SK-N-MC (cell line): ENCODE measurements at regions not wholly inside any gene's neighbourhood (a gene's known extent, or its start where the extent isn't known, plus 50 kb on each side); places are given as distances from the start of the nearest gene placed in this dataset.

ENCODE experiments used
- FOXP2 ChIP-seq: optimal IDR thresholded peaks from 2 replicates; pipeline ENCODE3; 2011; ENCODE audit warnings: mild to moderate bottlenecking, moderate library complexity; ENCODE audit not compliant: insufficient read depth; ENCODE audit errors: extremely low read length, control extremely low read depth
- POLR2AphosphoS5 ChIP-seq: IDR thresholded peaks from 2 replicates; pipeline ENCODE4 v1.6.1; 2012; ENCODE audit warnings: mild to moderate bottlenecking, low read depth, low read length, borderline replicate concordance

DNA sequence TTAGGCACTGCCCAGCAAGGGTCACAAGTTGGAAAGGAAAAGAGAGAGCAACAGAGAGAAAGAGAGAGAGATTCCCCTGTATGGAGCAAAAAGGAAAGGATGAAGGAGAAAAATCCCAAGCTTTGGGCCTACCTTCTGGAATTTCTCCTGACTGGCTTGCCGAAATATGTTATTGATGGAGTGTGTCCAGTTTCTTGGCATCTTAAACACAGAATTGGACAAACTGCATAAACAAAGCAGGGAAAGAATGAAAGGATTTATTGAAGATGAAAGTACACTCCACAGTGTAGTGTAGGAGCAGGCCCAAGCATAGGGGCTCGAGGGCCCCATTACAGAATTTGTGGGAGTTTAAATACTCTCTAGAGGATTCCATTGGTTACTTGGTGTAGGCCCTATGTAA, 627.8 kb upstream of the CNTNAP2 start:
- TF ChIP-seq POLR2AphosphoS5 (no peak), FOXP2 (no peak)
